ENCODE measurements at regions not wholly inside any gene's neighbourhood (a gene's known extent, or its start where the extent isn't known, plus 50 kb on each side); places are given as distances from the start of the nearest gene placed in this dataset.

GRCh38 chr15:31871887-31872281, 158.4 kb upstream of the CHRNA7 start:
- no peak for DNase-seq (ENCODE audit: low spot score)

GRCh38 chr15:31887246-31887645, 143.1 kb upstream of the CHRNA7 start:
- DNase-seq (ENCODE audit: low spot score): peak; percentile 33

GRCh38 chr15:31892513-31892912, 137.8 kb upstream of the CHRNA7 start:
- no peak for DNase-seq (ENCODE audit: low spot score)

- DNase-seq (ENCODE audit: low spot score): no peak
These were observed 136.5 kb upstream of the CHRNA7 start for GRCh38 chr15:31893780-31894179.

GRCh38 chr15:31897746-31898145, 132.6 kb upstream of the CHRNA7 start:
- no peak for DNase-seq (ENCODE audit: low spot score)

- DNase-seq (ENCODE audit: low spot score): no peak
These were observed 128.8 kb upstream of the CHRNA7 start for GRCh38 chr15:31901501-31901900.

- DNase-seq (ENCODE audit: low spot score): peak; percentile 45
These were observed 125.3 kb upstream of the CHRNA7 start for GRCh38 chr15:31905054-31905453.

GRCh38 chr15:31925541-31925940, 104.8 kb upstream of the CHRNA7 start:
- no peak for DNase-seq (ENCODE audit: low spot score)

GRCh38 chr15:31930967-31931366, 99.3 kb upstream of the CHRNA7 start:
- DNase-seq (ENCODE audit: low spot score): no peak

GRCh38 chr15:31932576-31932975, 97.7 kb upstream of the CHRNA7 start:
- no peak for DNase-seq (ENCODE audit: low spot score)

- no peak for DNase-seq (ENCODE audit: low spot score)
These were observed 95.5 kb upstream of the CHRNA7 start for GRCh38 chr15:31934821-31935220.

GRCh38 chr15:31953478-31953877, 76.8 kb upstream of the CHRNA7 start:
- DNase-seq (ENCODE audit: low spot score): no peak

GRCh38 chr15:31954374-31955172, 75.7 kb upstream of the CHRNA7 start:
- DNase-seq (ENCODE audit: low spot score): no peak

- DNase-seq (ENCODE audit: low spot score): no peak
These were observed 74.6 kb upstream of the CHRNA7 start for GRCh38 chr15:31955734-31956133.

- no peak for DNase-seq (ENCODE audit: low spot score)
These were observed 72.7 kb upstream of the CHRNA7 start for GRCh38 chr15:31957581-31957980.

GRCh38 chr15:31964586-31965307, 65.6 kb upstream of the CHRNA7 start:
- DNase-seq (ENCODE audit: low spot score): no peak

GRCh38 chr15:31970007-31970406, 60.3 kb upstream of the CHRNA7 start:
- no peak for DNase-seq (ENCODE audit: low spot score)

- DNase-seq (ENCODE audit: low spot score): no peak
These were observed 57.1 kb upstream of the CHRNA7 start for GRCh38 chr15:31973197-31973596.

GRCh38 chr15:31974154-31974794, 56.0 kb upstream of the CHRNA7 start:
- no peak for DNase-seq (ENCODE audit: low spot score)

GRCh38 chr15:31974855-31975829, 55.2 kb upstream of the CHRNA7 start:
- DNase-seq (ENCODE audit: low spot score): peak; percentile 69

- no peak for DNase-seq (ENCODE audit: low spot score)
These were observed 54.5 kb upstream of the CHRNA7 start for GRCh38 chr15:31975830-31976229.

GRCh38 chr15:31977138-31977537, 53.2 kb upstream of the CHRNA7 start:
- DNase-seq (ENCODE audit: low spot score): no peak

Data from iPS-NIHi11 (cell line).